GM23248 (cell line): ENCODE measurements at regions not wholly inside any gene's neighbourhood (a gene's known extent, or its start where the extent isn't known, plus 50 kb on each side); places are given as distances from the start of the nearest gene placed in this dataset.

Experiments
- EZH2 ChIP-seq: fragments of 200-600 bp; sonication (generic); IDR thresholded peaks from 2 replicates; pipeline ENCODE4 v1.6.1; 2018; ENCODE audit warnings: antibody characterized with exemption, mild to moderate bottlenecking; ENCODE audit not compliant: insufficient read depth, poor library complexity, severe bottlenecking
- EZH2phosphoT487 ChIP-seq: fragments of 200-600 bp; sonication (generic); IDR thresholded peaks from 2 replicates; pipeline ENCODE4 v1.6.1; 2018; ENCODE audit warnings: antibody characterized with exemption, moderate library complexity, mild to moderate bottlenecking, low read depth; ENCODE audit not compliant: insufficient read depth

DNA sequence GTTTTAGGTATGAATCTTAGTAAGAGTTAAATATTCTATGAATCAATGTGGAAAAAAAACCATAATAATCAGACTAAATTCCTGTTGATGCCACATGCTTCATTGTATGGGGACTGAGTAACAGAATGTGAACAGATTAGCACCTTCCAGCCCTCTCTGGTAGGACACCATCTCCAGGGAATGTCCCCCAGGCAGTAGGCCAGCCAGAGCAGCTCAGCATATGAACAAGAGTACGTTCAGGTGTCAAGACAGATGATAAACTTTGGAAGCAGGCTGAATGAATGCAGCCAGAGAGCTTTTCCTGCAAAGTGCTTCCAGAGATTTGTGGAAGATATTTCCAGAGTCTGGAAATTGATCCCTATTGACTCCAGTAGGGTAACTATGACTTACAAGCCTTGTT is 204.4 kb downstream of the RPS29 start:
- no peak for TF ChIP-seq EZH2
- no peak for TF ChIP-seq EZH2phosphoT487
